ENCODE measurements at regions not wholly inside any gene's neighbourhood (a gene's known extent, or its start where the extent isn't known, plus 50 kb on each side); places are given as distances from the start of the nearest gene placed in this dataset.

DNA sequence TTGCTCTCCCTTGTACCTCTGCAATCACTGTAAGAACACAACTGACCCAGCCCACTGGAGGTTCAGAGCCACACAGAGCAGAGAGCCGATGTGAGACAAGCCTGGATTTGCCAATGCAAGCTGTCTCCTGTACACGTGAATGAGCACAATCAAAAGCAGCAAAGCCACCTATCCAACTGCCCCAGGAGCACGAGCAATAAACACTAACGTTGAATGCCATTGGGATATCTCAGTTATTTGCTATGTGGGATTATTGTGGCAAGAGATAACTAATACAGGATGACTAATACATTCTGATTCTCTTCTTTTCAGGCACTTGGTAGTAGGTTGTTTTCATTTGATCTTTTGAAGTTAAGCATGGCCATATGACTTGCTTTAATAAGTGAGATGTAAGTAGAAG is 85.2 kb upstream of the FAM216B start (continued):
- TF ChIP-seq MYBL2 (CRISPR knock-in tag; IDR thresholded peaks at IDR 0.05), result no peak
- no peak for TF ChIP-seq ZNF263 (CRISPR knock-in tag; IDR thresholded peaks at IDR 0.05; ENCODE audit: low read depth)
- TF ChIP-seq, protein P1, sequence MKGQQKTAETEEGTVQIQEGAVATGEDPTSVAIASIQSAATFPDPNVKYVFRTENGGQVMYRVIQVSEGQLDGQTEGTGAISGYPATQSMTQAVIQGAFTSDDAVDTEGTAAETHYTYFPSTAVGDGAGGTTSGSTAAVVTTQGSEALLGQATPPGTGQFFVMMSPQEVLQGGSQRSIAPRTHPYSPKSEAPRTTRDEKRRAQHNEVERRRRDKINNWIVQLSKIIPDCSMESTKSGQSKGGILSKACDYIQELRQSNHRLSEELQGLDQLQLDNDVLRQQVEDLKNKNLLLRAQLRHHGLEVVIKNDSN (CRISPR knock-in tag; IDR thresholded peaks at IDR 0.05), result no peak
- TF ChIP-seq, protein P2, sequence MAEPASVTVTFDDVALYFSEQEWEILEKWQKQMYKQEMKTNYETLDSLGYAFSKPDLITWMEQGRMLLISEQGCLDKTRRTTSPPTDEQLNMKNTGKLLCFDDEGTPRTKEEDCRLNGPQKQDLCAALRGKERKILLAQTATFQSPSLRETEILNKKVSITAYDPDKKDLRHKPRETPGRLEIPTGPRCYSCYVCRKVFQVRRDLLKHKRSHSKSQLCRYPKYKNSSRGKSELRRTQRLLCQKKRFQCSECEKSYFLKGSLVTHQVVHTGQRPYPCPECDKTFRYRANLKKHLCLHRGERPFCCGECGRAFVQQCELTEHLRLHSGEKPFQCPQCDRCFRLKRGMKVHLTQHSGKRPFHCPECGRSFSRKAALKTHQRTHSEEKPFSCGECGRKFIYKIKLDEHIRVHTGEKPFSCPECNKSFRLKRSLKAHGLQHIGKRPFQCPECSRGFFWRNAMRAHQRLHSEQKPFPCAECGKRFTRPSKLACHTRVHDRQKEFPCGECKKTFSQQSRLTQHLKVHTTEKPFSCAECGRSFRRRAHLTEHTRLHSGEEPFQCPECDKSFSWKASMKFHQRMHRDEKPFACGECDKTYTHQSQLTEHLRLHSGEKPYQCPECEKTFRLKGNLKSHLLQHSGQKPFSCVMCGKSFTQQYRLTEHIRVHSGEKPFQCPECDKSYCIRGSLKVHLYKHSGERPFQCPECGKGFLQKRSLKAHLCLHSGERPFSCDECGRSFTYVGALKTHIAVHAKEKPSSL (CRISPR knock-in tag; conservative IDR thresholded peaks at IDR 0.05), result no peak
- no peak for TF ChIP-seq HMGXB4 (CRISPR knock-in tag; IDR thresholded peaks at IDR 0.05)
- TF ChIP-seq ZNF138 (CRISPR knock-in tag; conservative IDR thresholded peaks at IDR 0.05), result no peak

DNA sequence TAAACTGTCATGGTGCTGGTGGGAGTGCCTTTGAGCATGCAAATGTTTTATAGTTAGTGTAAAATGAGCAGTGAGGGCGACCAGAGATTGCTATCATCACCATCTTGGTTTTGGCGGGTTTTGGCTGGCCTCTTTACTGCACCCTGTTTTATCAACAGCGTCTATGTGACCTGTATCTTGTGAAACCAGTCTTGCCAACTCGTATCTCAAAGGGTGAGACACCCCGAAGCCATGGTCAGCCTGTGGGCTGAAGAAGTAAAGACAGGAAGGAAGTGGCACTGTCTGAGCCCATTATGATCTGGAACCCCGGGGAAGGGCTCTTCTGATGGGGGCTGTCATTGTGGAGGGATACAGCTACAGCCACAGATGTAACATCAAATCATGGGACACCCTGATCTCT is 81.5 kb upstream of the FAM216B start:
- Mint-ChIP-seq H3K9me3 (no peaks in the 10 kb centered on the region), H3K27me3 (ENCODE audit: low read depth) (no peaks in the 10 kb centered on the region), H3K4me3 (no peak overlapping the region), H3K36me3 (no peaks in the 10 kb centered on the region), H3K27ac (no peak overlapping the region), H3K4me1 (no peaks in the 10 kb centered on the region)
- ATAC-seq (no peak), DNase-seq (ENCODE audit: low spot score) (no peak)
- CTCF ChIA-PET, result no interaction called here
- POLR2A ChIA-PET, result no interaction called here
- TF ChIP-seq ATF1 (CRISPR knock-in tag; IDR thresholded peaks at IDR 0.05) (no peak), CTCF (IDR thresholded peaks at IDR 0.05) (no peak), FOXP1 (CRISPR knock-in tag; IDR thresholded peaks at IDR 0.05; ENCODE audit: borderline replicate concordance) (no peak), CDX4 (CRISPR knock-in tag; IDR thresholded peaks at IDR 0.05; ENCODE audit: borderline replicate concordance) (no peak), SP1 (CRISPR knock-in tag; conservative IDR thresholded peaks at IDR 0.05) (no peak), ZBTB21 (CRISPR knock-in tag; IDR thresholded peaks at IDR 0.05; ENCODE audit: borderline replicate concordance) (no peak), ZNF423 (CRISPR knock-in tag; IDR thresholded peaks at IDR 0.05) (no peak)
- TF ChIP-seq, protein P3, sequence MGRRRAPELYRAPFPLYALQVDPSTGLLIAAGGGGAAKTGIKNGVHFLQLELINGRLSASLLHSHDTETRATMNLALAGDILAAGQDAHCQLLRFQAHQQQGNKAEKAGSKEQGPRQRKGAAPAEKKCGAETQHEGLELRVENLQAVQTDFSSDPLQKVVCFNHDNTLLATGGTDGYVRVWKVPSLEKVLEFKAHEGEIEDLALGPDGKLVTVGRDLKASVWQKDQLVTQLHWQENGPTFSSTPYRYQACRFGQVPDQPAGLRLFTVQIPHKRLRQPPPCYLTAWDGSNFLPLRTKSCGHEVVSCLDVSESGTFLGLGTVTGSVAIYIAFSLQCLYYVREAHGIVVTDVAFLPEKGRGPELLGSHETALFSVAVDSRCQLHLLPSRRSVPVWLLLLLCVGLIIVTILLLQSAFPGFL (CRISPR knock-in tag; IDR thresholded peaks at IDR 0.05; ENCODE audit: borderline replicate concordance), result no peak

GRCh38 chr13:42702716-42703115 is 78.7 kb upstream of the FAM216B start:
- ATAC-seq, result no peak
- CTCF ChIA-PET, result no interaction called here
- Mint-ChIP-seq H3K36me3 (no peaks in the 10 kb centered on the region), H3K27ac (no peak overlapping the region), H3K9me3 (peaks cover 3% of the 10 kb centered on the region; the same call in 1 of the 2 replicates), H3K4me1 (no peaks in the 10 kb centered on the region), H3K27me3 (ENCODE audit: low read depth) (no peaks in the 10 kb centered on the region), H3K4me3 (no peak overlapping the region)
- POLR2A ChIA-PET, result interaction anchor here (0.5 kb wide), 1 partner anchor 536 kb away, joined by 3 read pairs; no protein-coding TSS in a partner anchor
- no peak for DNase-seq (ENCODE audit: low spot score)
- no peak for TF ChIP-seq NR1H2 (CRISPR knock-in tag; IDR thresholded peaks at IDR 0.05)
- TF ChIP-seq, protein P4, sequence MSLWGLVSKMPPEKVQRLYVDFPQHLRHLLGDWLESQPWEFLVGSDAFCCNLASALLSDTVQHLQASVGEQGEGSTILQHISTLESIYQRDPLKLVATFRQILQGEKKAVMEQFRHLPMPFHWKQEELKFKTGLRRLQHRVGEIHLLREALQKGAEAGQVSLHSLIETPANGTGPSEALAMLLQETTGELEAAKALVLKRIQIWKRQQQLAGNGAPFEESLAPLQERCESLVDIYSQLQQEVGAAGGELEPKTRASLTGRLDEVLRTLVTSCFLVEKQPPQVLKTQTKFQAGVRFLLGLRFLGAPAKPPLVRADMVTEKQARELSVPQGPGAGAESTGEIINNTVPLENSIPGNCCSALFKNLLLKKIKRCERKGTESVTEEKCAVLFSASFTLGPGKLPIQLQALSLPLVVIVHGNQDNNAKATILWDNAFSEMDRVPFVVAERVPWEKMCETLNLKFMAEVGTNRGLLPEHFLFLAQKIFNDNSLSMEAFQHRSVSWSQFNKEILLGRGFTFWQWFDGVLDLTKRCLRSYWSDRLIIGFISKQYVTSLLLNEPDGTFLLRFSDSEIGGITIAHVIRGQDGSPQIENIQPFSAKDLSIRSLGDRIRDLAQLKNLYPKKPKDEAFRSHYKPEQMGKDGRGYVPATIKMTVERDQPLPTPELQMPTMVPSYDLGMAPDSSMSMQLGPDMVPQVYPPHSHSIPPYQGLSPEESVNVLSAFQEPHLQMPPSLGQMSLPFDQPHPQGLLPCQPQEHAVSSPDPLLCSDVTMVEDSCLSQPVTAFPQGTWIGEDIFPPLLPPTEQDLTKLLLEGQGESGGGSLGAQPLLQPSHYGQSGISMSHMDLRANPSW (CRISPR knock-in tag; conservative IDR thresholded peaks at IDR 0.05; ENCODE audit: low read depth), result no peak
- no peak for TF ChIP-seq ZNF423 (CRISPR knock-in tag; IDR thresholded peaks at IDR 0.05)
- no peak for TF ChIP-seq NR3C1 (CRISPR knock-in tag; conservative IDR thresholded peaks at IDR 0.05; ENCODE audit: low read depth)
- no peak for TF ChIP-seq ESRRA (CRISPR knock-in tag; IDR thresholded peaks at IDR 0.05; ENCODE audit: borderline replicate concordance)
- TF ChIP-seq ZNF232 (CRISPR knock-in tag; IDR thresholded peaks at IDR 0.05), result no peak
- TF ChIP-seq NR2C2 (CRISPR knock-in tag; IDR thresholded peaks at IDR 0.05), result no peak
- no peak for TF ChIP-seq ZMAT4 (CRISPR knock-in tag; IDR thresholded peaks at IDR 0.05)

All from WTC11 (cell line).